ENCODE measurements at regions not wholly inside any gene's neighbourhood (a gene's known extent, or its start where the extent isn't known, plus 50 kb on each side); places are given as distances from the start of the nearest gene placed in this dataset.

GRCh38 chr13:94896238-94896637 lies 183.9 kb upstream of the SOX21 start:
- WGBS, 2 donors, result 58 to 81% methylated on average over 2 of the region's 2 CpGs

DNA sequence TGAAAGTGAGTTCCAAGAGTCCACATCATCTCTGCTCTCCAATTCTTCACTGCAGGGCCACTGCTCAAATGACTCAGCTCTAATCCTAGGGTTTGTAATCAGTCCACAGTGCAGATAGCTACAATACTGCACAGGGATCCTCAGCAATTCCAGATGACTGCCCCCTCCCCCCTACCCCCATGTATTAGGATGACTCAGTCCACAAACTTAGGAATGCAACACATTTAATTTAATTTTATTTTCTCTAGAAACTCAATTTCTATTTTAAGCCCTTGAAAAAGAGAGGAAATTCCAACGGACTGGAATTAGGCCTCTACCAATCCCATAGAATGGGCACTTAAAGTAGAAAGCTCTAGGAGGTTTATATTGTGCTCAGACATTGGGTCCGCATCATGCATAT lies 173.8 kb upstream of the SOX21 start:
- intact Hi-C loops (cut with DNase I), result no loop called here
- no peak for TF ChIP-seq POLR2A (IDR thresholded peaks at IDR 0.05)
- Histone ChIP-seq H3K9me3 (no peaks in the 10 kb centered on the region), H3K4me1 (no peaks in the 10 kb centered on the region), H3K27ac (no peak overlapping the region), H3K4me3 (no peak overlapping the region), H3K27me3 (no peaks in the 10 kb centered on the region), H3K36me3 (no peaks in the 10 kb centered on the region)
- WGBS, 2 donors, result 51 to 81% methylated on average over 2 of the region's 2 CpGs
- no peak for DNase-seq

More at GRCh38 chr13:94896238-94896637, 183.9 kb upstream of the SOX21 start:
- intact Hi-C loops (cut with DNase I), result no loop called here
- Histone ChIP-seq H3K36me3 (no peaks in the 10 kb centered on the region), H3K27me3 (no peaks in the 10 kb centered on the region), H3K9me3 (no peaks in the 10 kb centered on the region), H3K27ac (no peak overlapping the region), H3K4me1 (no peaks in the 10 kb centered on the region), H3K4me3 (no peak overlapping the region)
- TF ChIP-seq POLR2AphosphoS5 (IDR thresholded peaks at IDR 0.05) (no peak), CTCF (IDR thresholded peaks at IDR 0.05) (no peak), EP300 (IDR thresholded peaks at IDR 0.05) (no peak)
- no peak for DNase-seq

DNA sequence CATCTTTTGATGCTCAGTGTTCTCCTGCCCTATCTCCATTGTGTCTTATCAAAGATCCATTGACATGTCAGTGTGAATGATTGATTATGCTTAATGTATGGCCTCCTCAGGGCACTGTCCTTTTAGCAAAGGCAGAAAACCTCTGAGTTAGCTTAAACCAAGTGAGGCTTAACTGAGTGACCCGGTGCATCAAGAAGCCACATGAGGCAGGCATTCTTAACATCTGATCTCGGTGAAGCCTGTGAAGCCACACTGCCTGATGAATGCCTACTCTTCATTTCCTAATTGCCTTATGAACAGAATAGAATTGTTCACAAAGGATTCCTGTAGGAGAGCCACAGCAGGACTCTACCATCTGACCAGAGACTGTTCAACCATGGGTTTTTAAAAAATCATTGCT lies 168.1 kb upstream of the SOX21 start:
- 75 to 81% methylated on average over 2 of the region's 2 CpGs for WGBS, 2 donors
- Histone ChIP-seq H3K36me3 (no peaks in the 10 kb centered on the region), H3K4me3 (no peak overlapping the region), H3K27ac (no peak overlapping the region), H3K27me3 (no peaks in the 10 kb centered on the region), H3K4me1 (no peaks in the 10 kb centered on the region), H3K9me3 (peaks cover 0 to 2% (median 0%) of the 10 kb centered on the region in 4 donors)
- intact Hi-C loops (cut with DNase I), result no loop called here
- DNase-seq, result no peak
- TF ChIP-seq EP300 (IDR thresholded peaks at IDR 0.05) (no peak), CTCF (IDR thresholded peaks at IDR 0.05) (no peak), POLR2A (IDR thresholded peaks at IDR 0.05) (no peak), POLR2AphosphoS5 (IDR thresholded peaks at IDR 0.05) (no peak)

DNA sequence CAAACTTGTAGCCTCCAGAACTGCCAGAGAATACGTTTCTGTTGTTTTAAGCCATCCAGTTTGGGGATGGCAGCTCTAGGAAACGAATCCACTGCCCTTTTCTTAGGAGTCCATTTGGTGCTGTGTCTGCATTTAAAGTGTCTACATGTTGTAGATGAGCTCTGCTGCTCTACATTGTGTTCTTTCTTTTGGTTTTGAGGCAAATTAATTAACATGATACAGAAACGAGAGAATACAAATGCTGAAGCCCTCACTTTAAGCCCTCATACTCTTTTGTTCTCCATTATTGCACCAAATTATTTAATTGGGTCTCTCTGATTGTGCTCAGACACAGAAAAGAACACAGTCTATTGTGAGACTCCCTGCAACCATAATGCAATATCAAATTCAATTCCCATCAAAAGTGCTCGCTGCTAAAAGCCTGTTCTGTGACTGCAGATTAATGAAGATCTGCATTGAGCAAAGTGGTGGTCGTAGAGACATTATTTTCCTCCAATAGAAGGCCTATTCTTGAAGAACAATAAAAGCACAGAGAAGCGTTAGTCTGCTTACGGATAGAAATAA lies 166.3 kb upstream of the SOX21 start:
- Histone ChIP-seq H3K4me1 (no peaks in the 10 kb centered on the region), H3K36me3 (no peaks in the 10 kb centered on the region), H3K27me3 (no peaks in the 10 kb centered on the region), H3K9me3 (peaks cover 0 to 2% (median 0%) of the 10 kb centered on the region in 4 donors), H3K27ac (no peak overlapping the region), H3K4me3 (no peak overlapping the region)
- TF ChIP-seq POLR2AphosphoS5 (IDR thresholded peaks at IDR 0.05) (no peak), CTCF (IDR thresholded peaks at IDR 0.05) (no peak), POLR2A (IDR thresholded peaks at IDR 0.05) (no peak), EP300 (IDR thresholded peaks at IDR 0.05) (no peak)
- no peak for DNase-seq
- intact Hi-C loops (cut with DNase I), result no loop called here
- WGBS, 2 donors, result 56 to 76% methylated on average over 7 of the region's 7 CpGs

GRCh38 chr13:94864474-94864873 lies 152.1 kb upstream of the SOX21 start:
- TF ChIP-seq CTCF (IDR thresholded peaks at IDR 0.05) (no peak), POLR2A (IDR thresholded peaks at IDR 0.05) (no peak)
- Histone ChIP-seq H3K9me3 (peaks cover 0 to 2% (median 0%) of the 10 kb centered on the region in 4 donors), H3K4me1 (peaks cover 0 to 7% (median 5%) of the 10 kb centered on the region in 4 donors), H3K4me3 (no peak overlapping the region), H3K36me3 (no peaks in the 10 kb centered on the region), H3K27me3 (no peaks in the 10 kb centered on the region), H3K27ac (no peak overlapping the region)
- WGBS, 2 donors, result 14 to 45% methylated on average over 6 of the region's 6 CpGs
- intact Hi-C loops (cut with DNase I), result no loop called here
- no peak for DNase-seq

All from sigmoid colon (tissue), 6 donors.